ELR (cell line): ENCODE measurements at regions not wholly inside any gene's neighbourhood (a gene's known extent, or its start where the extent isn't known, plus 50 kb on each side); places are given as distances from the start of the nearest gene placed in this dataset.

Experiments
- DNase-seq: peaks from one replicate; pipeline ENCODE4 v3.0.0-alpha.2; 2015; ENCODE audit warnings: low read depth

DNA sequence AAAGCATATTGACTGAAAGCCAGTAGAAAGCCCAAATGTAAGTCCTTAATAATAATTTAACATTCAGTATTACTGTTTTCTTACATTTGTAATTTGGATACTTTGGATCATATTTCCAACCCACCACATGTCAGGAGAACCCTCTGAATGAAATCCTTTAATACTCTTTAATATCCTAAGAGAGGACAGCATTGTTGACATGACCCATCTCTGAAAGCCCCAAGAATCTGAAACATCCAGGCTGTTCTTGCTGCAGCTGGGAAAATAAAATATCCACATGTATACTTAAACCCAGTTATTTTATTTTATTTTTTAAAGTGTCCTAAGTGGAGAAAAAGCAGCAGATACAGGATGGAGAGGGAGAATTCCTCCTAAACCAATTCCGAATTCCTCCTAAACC lies 130.8 kb upstream of the RIPOR2 start:
- DNase-seq = no peak

DNA sequence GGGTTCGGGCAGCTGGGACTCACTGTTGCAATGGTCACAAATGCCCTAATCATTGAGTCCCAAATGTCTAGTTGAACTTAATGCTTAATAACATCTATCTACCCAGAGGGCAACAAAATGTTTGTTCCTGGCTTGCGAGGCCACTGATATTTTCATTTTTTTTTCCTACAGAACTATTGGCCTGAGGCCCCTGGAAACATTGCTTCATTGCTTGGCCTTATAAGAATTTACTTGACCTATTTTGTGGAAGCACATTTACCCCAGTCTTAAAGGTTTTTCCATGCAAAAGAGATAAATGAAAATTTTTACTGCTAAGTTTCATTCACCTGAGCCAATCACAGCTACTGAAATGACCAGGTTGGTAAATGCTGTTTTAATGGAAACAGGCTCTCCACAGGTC lies 133.1 kb upstream of the RIPOR2 start:
- DNase-seq = no peak

DNA sequence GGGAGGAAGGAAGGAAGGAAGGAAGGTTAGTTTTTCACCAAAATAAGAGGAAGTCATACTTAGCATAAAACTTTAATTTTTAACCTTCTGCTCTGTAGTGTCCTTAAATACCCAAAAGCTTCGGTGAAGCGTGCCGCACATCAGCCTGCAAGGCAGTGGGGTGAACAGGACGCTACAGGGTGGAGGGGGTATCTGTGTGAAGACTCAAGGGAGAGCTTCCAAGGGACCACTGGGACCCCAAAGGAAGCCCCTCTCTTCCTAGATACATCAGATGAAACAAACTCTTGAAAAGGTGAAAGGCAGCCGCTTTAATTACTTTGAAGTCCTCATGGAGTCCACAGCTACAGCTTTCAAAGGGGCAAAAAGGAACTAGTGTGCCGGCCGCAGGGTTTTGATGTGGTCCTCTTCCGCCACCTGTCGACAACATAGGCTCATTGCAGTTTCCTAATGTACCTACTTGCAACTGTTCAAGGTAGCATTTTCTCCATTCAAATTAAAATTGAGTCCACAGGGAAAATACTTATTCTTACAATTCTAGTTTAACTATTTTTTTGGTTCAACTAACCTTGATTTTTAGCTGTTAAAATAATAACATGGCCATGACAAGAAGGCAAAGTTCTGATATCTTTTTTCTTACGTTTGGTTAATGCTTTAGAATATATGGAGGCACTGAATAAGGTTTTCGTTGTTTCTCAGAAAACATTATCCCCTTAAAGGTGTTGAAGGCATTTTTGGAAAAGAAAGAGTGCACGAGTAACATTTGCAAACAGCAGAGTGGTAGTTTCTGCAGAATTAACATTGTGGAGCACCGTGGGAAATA lies 135.0 kb upstream of the RIPOR2 start:
- peak; percentile 78 for DNase-seq

DNA sequence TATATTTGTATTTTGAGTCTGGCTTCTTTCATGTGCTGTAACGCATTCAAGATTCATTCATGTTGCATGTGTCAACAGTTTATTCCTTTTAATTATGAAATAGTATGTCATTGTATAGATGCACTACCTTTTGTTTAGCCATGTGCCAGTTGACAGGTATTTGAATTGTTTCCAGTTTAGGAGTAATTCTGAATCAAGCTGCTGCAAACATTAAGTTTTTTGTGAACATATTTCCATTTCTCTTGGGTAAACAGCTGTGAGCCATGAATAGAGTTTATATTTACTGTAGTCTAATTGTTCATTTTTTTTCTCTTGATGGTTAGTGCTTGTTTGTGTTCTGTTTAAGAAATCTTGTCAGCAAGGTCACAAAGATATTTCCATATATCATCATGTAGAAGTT lies 142.4 kb upstream of the RIPOR2 start:
- DNase-seq = no peak

DNA sequence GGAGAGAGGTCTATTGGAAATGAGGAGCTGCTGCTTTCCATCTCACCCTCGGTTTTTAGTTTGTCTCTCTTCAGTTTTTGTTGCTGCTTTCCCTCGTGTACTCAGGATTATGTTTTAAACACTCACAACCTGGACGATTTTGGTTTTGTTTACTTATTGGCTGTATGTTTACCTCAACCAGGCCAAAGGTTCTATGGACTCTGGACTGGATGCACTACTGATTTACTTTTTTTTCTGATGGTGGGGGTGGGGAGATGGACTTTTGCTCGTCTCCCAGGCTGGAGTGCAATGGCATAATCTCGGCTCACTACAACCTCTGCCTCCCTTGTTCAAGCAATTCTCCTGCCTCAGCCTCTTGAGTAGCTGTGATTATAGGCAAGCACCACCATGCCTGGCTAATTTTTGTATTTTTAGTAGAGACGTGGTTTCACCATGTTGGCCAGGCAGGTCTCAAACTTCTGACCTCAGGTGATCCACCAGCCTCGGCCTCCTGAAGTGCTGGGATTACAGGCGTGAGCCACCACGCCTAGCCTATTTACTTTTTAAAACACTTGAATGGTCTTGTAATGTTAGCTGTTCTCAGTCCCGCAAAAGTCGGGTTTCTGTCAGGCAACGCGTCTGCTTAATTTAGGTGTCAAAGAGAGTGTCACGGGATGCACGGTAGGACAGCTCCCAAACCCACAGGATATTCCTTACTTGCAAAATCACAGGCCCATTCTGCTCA lies 148.2 kb upstream of the RIPOR2 start:
- no peak for DNase-seq

- DNase-seq = no peak
Observed at GRCh38 chr6:25084508-25084833, 148.7 kb upstream of the RIPOR2 start.

DNA sequence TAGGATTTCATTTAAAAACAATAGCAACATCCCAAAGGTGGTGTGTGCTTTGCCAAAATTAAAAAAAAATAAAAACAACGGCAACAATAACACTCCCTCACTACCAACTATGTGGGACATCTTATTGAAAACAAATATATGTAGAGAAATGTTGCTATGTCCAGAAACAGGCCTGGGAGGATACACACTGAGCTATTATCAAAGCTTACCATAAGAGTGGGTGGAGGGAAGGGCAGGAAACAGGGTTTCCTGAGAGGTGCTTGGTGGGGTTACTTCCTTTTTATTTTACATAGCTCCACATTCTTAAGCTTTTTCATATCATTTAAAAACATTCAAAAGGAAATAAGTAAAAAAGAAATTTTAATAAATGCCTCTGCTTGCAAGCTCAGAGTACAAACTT lies 150.0 kb upstream of the RIPOR2 start:
- DNase-seq = no peak

GRCh38 chr6:25086500-25087091 lies 150.8 kb upstream of the RIPOR2 start:
- no peak for DNase-seq

- DNase-seq = peak; percentile 13
Observed at GRCh38 chr6:25088513-25088912, 152.8 kb upstream of the RIPOR2 start.

DNA sequence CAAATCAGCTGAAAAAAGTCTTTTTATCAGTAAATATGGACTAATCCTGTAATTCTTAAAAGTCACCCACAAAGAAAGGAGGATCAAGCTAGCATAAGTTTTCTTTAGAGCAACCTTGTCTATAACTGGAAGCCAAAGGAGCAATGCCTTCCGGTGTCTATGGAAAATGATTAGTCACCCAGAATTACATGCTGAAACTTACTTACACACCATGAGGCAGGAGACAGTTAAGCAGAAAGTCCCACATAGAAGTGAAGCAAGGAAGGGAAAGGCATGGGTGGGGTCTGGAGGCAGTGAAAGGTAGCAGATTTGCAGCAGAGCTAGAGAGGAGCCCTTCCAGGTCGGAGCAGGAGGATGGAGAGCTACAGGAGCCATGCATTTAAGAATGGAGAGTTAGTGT lies 153.7 kb upstream of the RIPOR2 start:
- DNase-seq = peak; percentile 34

DNA sequence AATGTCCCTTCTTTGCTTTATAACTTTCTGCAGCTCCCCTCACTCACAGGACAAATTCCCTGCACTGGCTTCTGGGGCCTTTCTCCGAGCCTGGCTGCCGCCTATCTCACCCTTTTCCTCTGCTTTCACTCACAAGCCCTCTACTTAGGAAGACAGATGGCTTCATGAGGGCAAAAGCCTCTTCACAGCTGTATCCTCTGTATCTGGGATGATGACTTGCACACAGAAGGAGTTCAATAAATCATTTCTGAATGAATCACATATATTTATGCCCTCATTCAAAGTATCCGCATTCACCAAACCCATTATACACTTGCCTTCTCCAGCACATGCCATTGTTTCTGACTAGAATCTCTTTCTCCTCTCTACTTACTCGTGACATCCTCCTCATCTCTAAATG lies 159.0 kb upstream of the RIPOR2 start:
- DNase-seq = no peak

DNA sequence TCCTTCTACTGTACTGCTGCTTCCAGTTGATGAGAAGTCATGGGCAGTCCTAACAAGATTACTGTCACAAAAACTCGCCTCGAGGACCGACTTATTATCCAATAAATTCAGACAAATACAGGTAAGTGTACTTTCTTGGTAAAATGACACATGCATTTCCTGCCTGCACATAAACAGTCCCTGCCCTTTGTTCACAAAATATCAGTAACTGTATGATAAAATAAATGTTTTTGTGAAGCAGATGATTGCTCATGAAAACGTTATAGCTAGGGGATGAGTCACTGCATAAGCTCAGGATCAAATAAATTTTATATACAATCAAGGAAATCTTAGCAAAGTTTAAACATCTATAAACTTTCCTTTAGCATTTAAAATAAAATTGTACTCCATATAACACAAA lies 164.5 kb upstream of the RIPOR2 start:
- DNase-seq = peak; percentile 29

DNA sequence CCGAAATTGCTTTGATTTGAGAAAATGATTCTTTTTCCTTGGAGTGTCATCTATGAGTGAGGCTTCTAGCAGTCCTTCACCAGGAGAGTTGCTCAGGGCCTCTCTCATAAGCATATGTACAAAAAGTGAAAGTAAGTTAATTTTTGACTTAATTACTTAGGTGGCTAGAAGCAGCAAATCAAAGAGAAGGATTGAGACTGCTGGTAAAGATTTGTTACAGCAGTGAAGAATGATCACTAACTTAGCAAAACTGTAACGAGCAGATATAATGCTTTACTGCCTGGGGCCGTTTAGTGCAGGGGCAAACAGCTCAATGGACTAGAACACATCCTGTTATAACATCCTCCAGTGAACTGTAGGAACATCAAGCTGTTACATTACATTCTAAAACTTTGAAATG lies 167.8 kb upstream of the RIPOR2 start:
- DNase-seq = peak; percentile 7

GRCh38 chr6:25105070-25105925 lies 169.5 kb upstream of the RIPOR2 start:
- DNase-seq = no peak

GRCh38 chr6:25107218-25107617 lies 171.5 kb upstream of the RIPOR2 start:
- DNase-seq = no peak

DNA sequence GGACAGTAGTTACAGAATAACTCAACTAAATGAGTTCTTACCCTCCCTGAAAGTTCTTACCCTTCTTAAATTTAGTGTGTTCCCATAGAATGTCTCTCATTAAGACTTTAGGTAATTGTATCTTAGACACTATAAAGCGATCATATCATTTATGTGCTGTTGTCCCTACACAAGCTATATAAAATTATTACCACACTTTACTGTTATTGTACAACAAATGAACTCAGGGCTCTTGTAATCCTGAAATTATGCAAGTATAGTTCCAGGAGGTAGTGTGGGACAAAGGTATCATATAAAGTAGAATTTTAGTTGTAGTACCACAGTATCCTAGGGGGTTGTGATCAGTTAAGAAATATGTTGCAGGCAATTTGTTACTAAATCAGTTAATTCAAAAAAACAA lies 167.4 kb upstream of the CARMIL1 start:
- no peak for DNase-seq

- DNase-seq = no peak
Observed at GRCh38 chr6:25112322-25112773, 166.8 kb upstream of the CARMIL1 start.

GRCh38 chr6:25113436-25113835 lies 165.7 kb upstream of the CARMIL1 start:
- DNase-seq = no peak

DNA sequence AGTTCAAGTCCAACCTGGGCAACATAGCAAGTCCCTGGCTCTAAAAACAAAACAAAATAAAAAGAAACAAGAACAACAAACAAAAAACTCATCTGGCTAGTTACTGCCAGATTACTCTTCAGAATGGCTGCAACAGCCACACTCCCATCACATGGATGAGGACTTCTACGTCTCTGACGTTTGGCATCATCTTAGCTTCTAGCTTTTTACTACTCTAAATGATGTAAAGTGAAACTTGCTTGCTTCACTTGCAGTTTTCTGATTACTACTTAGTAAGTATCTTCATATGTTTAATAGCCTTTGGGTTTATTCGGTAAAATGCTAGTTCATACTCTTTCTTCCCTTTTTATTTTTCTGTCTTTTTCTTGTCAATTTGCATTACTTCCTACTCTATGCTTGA lies 161.1 kb upstream of the CARMIL1 start:
- no peak for DNase-seq

- DNase-seq = no peak
Observed at GRCh38 chr6:25121186-25121585, 158.0 kb upstream of the CARMIL1 start.

DNA sequence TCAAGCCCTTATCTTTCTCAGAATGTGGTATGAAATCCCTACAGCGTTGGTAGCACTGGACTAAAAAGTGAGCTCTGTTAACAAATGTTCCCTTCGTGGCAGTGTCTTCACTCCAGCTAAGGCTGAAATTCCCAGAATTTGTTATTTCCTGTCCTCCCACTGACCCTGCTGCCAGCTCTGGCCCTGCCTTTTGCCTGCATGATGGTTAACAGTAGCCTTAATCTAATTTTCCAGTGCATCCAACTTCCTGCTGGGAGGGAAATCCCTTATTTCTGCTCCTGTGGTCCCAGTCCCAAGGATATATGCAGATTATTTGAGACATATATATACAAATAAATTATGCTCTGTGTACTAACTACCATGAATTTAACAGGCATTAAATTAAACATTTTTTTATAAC lies 157.2 kb upstream of the CARMIL1 start:
- no peak for DNase-seq

DNA sequence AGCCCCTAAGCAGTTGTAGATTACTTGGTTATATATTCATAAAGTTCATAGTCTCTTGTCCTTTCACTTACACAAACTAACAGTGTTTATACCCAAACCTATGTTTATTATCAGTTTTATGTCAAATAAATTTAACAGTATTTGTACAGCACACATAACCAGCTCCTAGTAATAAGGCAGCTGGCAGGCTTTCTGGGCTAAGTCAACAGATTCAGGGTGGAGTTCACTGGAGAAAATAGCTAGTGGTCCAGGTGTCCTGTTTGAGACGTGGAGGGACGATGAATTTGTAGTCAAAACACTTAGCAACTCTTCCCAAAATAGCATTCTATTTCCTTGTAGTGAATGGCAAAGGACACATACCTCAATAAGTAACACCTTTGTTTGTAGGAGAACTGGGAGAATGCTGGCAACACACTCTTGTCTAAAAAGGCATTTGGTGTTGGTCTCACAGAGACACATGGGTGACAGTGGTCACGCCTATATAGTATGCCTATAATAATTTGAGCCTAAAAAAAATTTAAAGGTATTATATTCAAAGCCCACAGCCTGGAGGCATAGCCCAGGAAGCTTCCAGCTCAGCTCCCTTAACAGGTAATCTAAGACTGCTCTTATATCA lies 156.4 kb upstream of the CARMIL1 start:
- DNase-seq = no peak
